Coronary artery (tissue), 2 donors: ENCODE measurements at regions not wholly inside any gene's neighbourhood (a gene's known extent, or its start where the extent isn't known, plus 50 kb on each side); places are given as distances from the start of the nearest gene placed in this dataset.
A peak's percentile ranks its signal among the peaks of the same experiment; 100 is the strongest.

Source experiments
- DNase-seq: peaks from one replicate; pipeline ENCODE4 v3.0.0-alpha.2; 2017; ENCODE audit warnings: low spot score
- H3K27ac ChIP-seq, 2 donors: fragments of 200-600 bp; sonication (generic); one replicate each; pipeline ENCODE4 v1.5.1; 2016 to 2019
- H3K4me3 ChIP-seq: fragments of 200-600 bp; sonication (generic); 2 replicates; pipeline ENCODE4 v1.5.1; 2016; ENCODE audit warnings: mild to moderate bottlenecking, moderate library complexity
- TF ChIP-seq, protein P1 (sequence below): fragments of 200-600 bp; sonication (generic); IDR thresholded peaks from one replicate; pipeline ENCODE4 v1.5.1; 2019; ENCODE audit warnings: antibody characterized with exemption

DNA sequence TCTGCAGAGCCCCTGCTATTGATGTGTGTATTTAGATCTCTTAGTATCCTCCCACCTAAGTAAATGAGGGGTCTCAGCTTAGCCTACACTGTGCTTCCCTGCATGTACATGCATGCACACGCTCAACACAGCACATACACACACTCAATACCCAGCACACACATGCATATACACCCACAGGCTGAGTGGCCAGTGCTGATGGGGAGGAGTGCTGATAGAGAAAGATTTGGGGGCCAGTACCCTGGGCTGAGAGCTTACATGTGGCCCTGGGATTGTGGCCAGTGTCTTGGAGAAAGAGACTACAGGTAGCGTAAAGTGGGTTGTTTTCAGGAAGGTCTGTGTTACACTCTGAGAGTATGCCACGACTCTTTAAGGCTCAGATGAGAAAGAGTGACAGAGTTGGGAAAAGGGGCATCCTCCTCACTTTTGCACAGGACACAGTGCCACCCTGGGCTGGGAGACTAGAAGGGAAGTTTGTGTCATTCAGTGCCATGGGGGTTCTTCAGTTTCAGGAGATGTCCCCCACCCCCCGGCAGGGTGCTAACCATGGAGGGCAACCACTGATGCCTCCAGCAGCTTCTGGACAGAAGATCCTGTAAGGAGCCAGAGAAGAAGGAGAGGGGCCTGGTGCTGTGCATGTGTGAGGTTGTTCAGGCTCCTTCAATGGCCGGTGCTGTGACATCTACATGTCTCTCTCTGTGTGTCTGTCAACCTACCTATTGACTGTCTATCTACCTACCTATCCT is 166.8 kb downstream of the RHOU start:
- DNase-seq = no peak

GRCh38 chr1:228902781-228903433 is 167.6 kb downstream of the RHOU start:
- TF ChIP-seq, protein P1, sequence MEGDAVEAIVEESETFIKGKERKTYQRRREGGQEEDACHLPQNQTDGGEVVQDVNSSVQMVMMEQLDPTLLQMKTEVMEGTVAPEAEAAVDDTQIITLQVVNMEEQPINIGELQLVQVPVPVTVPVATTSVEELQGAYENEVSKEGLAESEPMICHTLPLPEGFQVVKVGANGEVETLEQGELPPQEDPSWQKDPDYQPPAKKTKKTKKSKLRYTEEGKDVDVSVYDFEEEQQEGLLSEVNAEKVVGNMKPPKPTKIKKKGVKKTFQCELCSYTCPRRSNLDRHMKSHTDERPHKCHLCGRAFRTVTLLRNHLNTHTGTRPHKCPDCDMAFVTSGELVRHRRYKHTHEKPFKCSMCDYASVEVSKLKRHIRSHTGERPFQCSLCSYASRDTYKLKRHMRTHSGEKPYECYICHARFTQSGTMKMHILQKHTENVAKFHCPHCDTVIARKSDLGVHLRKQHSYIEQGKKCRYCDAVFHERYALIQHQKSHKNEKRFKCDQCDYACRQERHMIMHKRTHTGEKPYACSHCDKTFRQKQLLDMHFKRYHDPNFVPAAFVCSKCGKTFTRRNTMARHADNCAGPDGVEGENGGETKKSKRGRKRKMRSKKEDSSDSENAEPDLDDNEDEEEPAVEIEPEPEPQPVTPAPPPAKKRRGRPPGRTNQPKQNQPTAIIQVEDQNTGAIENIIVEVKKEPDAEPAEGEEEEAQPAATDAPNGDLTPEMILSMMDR = no peak
- peak overlapping the region; percentile 18 for H3K4me3 ChIP-seq
- DNase-seq = peak; percentile 90
- H3K27ac ChIP-seq = peak overlapping the region; percentile 87 to 92

More for the DNA sequence above, 166.8 kb downstream of the RHOU start:
- no peak overlapping the region for H3K4me3 ChIP-seq
- no peak overlapping the region for H3K27ac ChIP-seq
- TF ChIP-seq, protein P1 = no peak

DNA sequence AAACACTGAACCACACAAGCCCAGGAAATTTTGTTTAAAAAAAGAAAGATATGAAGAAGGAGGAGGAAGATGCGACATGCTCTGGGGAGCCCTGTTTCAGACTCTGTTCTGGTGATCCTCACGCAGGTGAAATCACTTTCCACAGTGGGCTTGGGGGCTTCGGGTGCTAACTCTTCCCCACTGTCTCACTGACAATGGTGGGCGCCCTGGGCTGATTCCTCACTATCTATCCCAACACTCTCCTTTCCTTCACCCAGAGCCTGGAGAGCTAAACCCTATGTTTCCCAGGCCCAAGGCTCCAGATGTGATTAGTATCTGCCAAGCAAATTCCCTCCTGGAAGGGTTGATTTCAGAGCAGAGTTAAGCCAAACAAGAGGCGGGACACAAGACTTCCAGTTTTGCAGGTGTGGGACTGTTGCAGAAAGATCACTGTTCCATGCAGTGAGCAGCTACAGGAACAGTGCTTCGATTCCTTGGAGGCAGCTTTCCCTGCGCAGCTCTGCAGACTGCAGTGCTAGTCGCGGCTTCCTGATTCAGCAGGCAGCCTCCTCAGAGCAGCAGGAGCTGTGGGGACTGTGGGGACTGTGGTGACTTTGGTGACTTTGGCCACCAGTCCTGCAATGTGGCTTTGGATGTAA is 168.3 kb downstream of the RHOU start:
- TF ChIP-seq, protein P1 = no peak
- H3K27ac ChIP-seq = peak overlapping the region; percentile 87 to 92
- no peak for DNase-seq
- peak overlapping the region; percentile 14 for H3K4me3 ChIP-seq

DNA sequence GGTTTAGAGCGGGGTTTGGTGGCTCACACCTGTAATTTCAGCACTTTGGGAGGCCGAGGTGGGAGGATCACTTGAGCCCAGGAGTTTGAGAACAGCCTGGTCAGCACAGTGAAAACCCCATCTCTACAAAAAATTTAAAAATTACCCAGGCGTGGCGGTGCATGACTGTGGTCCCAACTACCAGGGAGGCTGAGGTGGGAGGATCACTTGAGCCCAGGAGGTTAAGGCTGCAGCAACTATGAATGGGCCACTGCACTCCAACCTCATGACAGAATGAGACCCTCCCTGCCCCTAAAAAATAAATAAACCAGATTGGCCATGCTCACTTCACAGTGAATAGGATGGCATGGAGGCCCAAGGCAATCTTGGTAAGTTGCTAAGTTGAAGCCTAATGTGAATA is 168.9 kb downstream of the RHOU start:
- Histone ChIP-seq H3K27ac (peak overlapping the region in 1 of 2 donors; percentile 87), H3K4me3 (no peak overlapping the region)
- TF ChIP-seq, protein P1 = no peak
- DNase-seq = peak; percentile 50

DNA sequence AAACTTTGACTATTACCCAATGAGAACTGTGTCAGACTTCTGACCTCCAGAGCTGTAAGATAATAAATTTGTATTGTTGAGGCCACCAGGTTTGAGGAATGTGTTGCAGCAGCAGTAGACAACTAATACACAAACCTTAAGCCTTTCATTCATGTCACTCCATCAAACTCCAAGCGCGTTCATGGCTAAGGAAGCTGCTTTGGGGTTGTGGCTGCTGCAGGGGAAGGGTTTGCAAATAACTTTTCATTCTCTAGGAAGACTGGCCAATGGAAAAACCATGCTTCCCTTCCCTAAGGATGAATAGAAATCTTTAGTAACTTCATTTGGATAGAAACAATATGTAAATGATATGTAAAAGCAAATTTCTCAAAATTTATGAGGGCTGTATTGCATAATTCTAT is 170.4 kb downstream of the RHOU start:
- no peak for DNase-seq
- TF ChIP-seq, protein P1 = no peak
- H3K27ac ChIP-seq = no peak overlapping the region

GRCh38 chr1:228906223-228906860 is 171.1 kb downstream of the RHOU start:
- TF ChIP-seq, protein P1 = no peak
- no peak overlapping the region for H3K27ac ChIP-seq
- no peak overlapping the region for H3K4me3 ChIP-seq
- peak; percentile 50 for DNase-seq

More for the DNA sequence above, 170.4 kb downstream of the RHOU start:
- H3K4me3 ChIP-seq = no peak overlapping the region
